Hepatocyte (in vitro differentiated cells): ENCODE measurements at regions not wholly inside any gene's neighbourhood (a gene's known extent, or its start where the extent isn't known, plus 50 kb on each side); places are given as distances from the start of the nearest gene placed in this dataset.
"Not testable (repeated sequence)": the region's sequence is repeated elsewhere in the genome, so short reads cannot be mapped to it uniquely, and the experiment has no call there.

ENCODE experiments used
- CTCF ChIP-seq: fragments of 200-600 bp; sonication (generic); IDR thresholded peaks from 2 replicates; pipeline ENCODE4 v1.5.1; 2016; ENCODE audit warnings: antibody characterized with exemption, mild to moderate bottlenecking; ENCODE audit not compliant: poor library complexity
- EZH2phosphoT487 ChIP-seq: fragments of 200-600 bp; sonication (generic); IDR thresholded peaks from one replicate; pipeline ENCODE4 v1.6.1; 2018; ENCODE audit warnings: antibody characterized with exemption, mild to moderate bottlenecking, low read depth, moderate library complexity; ENCODE audit not compliant: unreplicated experiment, severe bottlenecking

GRCh38 chr1:273772-274171 lies 177.7 kb downstream of the OR4F29 start:
- TF ChIP-seq CTCF, EZH2phosphoT487: not testable (repeated sequence)
